ENCODE measurements at regions not wholly inside any gene's neighbourhood (a gene's known extent, or its start where the extent isn't known, plus 50 kb on each side); places are given as distances from the start of the nearest gene placed in this dataset.
A peak's percentile ranks its signal among the peaks of the same experiment; 100 is the strongest.

GRCh38 chr6:100322886-100323285 lies 141.8 kb downstream of the SIM1 start:
- H3K9me3 Mint-ChIP-seq: peaks cover 6% of the 10 kb centered on the region
- H3K27ac Mint-ChIP-seq: no peak overlapping the region
- no peak for TF ChIP-seq CTCF (IDR thresholded peaks at IDR 0.05; ENCODE audit: unreplicated experiment in 3 of 3)
- H3K4me1 Mint-ChIP-seq: no peaks in the 10 kb centered on the region
- H3K4me3 Mint-ChIP-seq: no peak overlapping the region
- H3K27me3 Mint-ChIP-seq (ENCODE audit: low read depth): no peaks in the 10 kb centered on the region
- H3K36me3 Mint-ChIP-seq (ENCODE audit: low read depth): no peaks in the 10 kb centered on the region

- Mint-ChIP-seq H3K27ac (no peak overlapping the region), H3K36me3 (ENCODE audit: low read depth) (no peaks in the 10 kb centered on the region), H3K27me3 (ENCODE audit: low read depth) (no peaks in the 10 kb centered on the region), H3K9me3 (peaks cover 6% of the 10 kb centered on the region), H3K4me3 (no peak overlapping the region), H3K4me1 (no peaks in the 10 kb centered on the region)
- TF ChIP-seq CTCF (IDR thresholded peaks at IDR 0.05; ENCODE audit: unreplicated experiment in 3 of 3): no peak
These were observed 144.0 kb downstream of the SIM1 start for GRCh38 chr6:100320686-100321085.

GRCh38 chr6:100317031-100317430 lies 147.7 kb downstream of the SIM1 start:
- Mint-ChIP-seq H3K9me3 (peaks cover 4% of the 10 kb centered on the region), H3K27me3 (ENCODE audit: low read depth) (peaks cover 3% of the 10 kb centered on the region), H3K27ac (no peak overlapping the region), H3K4me1 (no peaks in the 10 kb centered on the region), H3K4me3 (no peak overlapping the region), H3K36me3 (ENCODE audit: low read depth) (no peaks in the 10 kb centered on the region)
- no peak for TF ChIP-seq CTCF (IDR thresholded peaks at IDR 0.05; ENCODE audit: unreplicated experiment in 3 of 3)

GRCh38 chr6:100314186-100314585 lies 150.5 kb downstream of the SIM1 start:
- peak overlapping the region in 2 of 3 experiments; percentile 81 to 82 for H3K27ac Mint-ChIP-seq
- no peak for TF ChIP-seq CTCF (IDR thresholded peaks at IDR 0.05; ENCODE audit: unreplicated experiment in 3 of 3)
- no peaks in the 10 kb centered on the region for H3K4me1 Mint-ChIP-seq
- no peak overlapping the region for H3K4me3 Mint-ChIP-seq
- no peaks in the 10 kb centered on the region for H3K9me3 Mint-ChIP-seq
- peaks cover 3% of the 10 kb centered on the region for H3K27me3 Mint-ChIP-seq (ENCODE audit: low read depth)
- no peaks in the 10 kb centered on the region for H3K36me3 Mint-ChIP-seq (ENCODE audit: low read depth)

- H3K9me3 Mint-ChIP-seq: no peaks in the 10 kb centered on the region
- no peak overlapping the region for H3K4me3 Mint-ChIP-seq
- no peaks in the 10 kb centered on the region for H3K36me3 Mint-ChIP-seq (ENCODE audit: low read depth)
- peaks cover 3% of the 10 kb centered on the region for H3K27me3 Mint-ChIP-seq (ENCODE audit: low read depth)
- no peaks in the 10 kb centered on the region for H3K4me1 Mint-ChIP-seq
- no peak overlapping the region for H3K27ac Mint-ChIP-seq
- no peak for TF ChIP-seq CTCF (IDR thresholded peaks at IDR 0.05; ENCODE audit: unreplicated experiment in 3 of 3)
These were observed 152.9 kb downstream of the SIM1 start for GRCh38 chr6:100311707-100312251.

GRCh38 chr6:100309174-100309573 lies 155.5 kb downstream of the SIM1 start:
- H3K4me1 Mint-ChIP-seq: peaks cover 9% of the 10 kb centered on the region
- no peaks in the 10 kb centered on the region for H3K36me3 Mint-ChIP-seq (ENCODE audit: low read depth)
- no peak overlapping the region for H3K4me3 Mint-ChIP-seq
- TF ChIP-seq CTCF (IDR thresholded peaks at IDR 0.05; ENCODE audit: unreplicated experiment in 3 of 3): no peak
- H3K27me3 Mint-ChIP-seq (ENCODE audit: low read depth): no peaks in the 10 kb centered on the region
- H3K27ac Mint-ChIP-seq: no peak overlapping the region
- no peaks in the 10 kb centered on the region for H3K9me3 Mint-ChIP-seq
